ENCODE measurements at regions not wholly inside any gene's neighbourhood (a gene's known extent, or its start where the extent isn't known, plus 50 kb on each side); places are given as distances from the start of the nearest gene placed in this dataset.

DNA sequence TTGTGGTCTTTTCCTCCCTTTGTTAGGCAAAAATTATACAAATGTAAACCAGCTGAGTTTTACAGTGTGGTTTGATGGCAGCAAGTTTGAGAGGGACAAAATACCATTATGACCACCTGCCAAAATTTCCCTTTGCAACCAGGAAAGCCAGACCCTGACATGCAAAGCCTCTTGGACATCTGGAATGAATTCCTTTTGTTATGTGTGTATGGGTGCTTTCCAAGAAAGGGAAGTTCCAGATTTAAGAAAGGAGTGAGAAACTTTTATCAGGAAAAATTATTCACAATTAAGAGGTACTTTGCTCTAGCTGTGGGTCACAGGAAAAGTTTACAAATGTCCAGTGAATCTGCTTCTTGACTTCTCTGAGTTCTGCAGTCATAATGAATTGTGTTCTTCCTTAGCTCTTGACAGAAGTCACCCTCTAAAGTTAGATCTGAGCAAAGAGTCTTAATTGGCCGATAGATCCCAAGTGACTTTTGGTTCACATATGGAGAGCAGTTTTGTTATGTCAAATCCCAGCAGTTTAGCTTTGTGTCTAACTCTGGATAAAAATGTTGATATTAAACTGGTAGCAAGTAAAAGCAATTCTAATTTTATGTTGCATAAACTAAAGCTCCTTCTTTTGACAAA lies 295.9 kb upstream of the ZNF608 start:
- H3K36me3 Mint-ChIP-seq, result no peaks in the 10 kb centered on the region
- H3K9me3 ChIP-seq (ENCODE audit: control insufficient read depth, insufficient read depth, low read length), result no peaks in the 10 kb centered on the region
- intact Hi-C loops (cut with micrococcal nuclease), result no loop called here
- peaks cover 10 to 41% of the 10 kb centered on the region in 2 donors for H3K27me3 Mint-ChIP-seq (ENCODE audit: low read depth in 2 of 2)
- no peak overlapping the region for H3K27ac Mint-ChIP-seq
- H3K36me3 ChIP-seq (ENCODE audit: control insufficient read depth, insufficient read depth, low read length), result no peaks in the 10 kb centered on the region
- no peaks in the 10 kb centered on the region for H3K9me3 Mint-ChIP-seq
- H3K27me3 ChIP-seq (ENCODE audit: control insufficient read depth, insufficient read depth, low read length), result no peaks in the 10 kb centered on the region
- ATAC-seq, result no peak
- H3K4me1 Mint-ChIP-seq, result no peaks in the 10 kb centered on the region
- WGBS (ENCODE audit: insufficient coverage), result 100% methylated on average over 1 of the region's 1 CpG
- no peak overlapping the region for H3K27ac ChIP-seq (ENCODE audit: low read length)
- TF ChIP-seq, protein P1, sequence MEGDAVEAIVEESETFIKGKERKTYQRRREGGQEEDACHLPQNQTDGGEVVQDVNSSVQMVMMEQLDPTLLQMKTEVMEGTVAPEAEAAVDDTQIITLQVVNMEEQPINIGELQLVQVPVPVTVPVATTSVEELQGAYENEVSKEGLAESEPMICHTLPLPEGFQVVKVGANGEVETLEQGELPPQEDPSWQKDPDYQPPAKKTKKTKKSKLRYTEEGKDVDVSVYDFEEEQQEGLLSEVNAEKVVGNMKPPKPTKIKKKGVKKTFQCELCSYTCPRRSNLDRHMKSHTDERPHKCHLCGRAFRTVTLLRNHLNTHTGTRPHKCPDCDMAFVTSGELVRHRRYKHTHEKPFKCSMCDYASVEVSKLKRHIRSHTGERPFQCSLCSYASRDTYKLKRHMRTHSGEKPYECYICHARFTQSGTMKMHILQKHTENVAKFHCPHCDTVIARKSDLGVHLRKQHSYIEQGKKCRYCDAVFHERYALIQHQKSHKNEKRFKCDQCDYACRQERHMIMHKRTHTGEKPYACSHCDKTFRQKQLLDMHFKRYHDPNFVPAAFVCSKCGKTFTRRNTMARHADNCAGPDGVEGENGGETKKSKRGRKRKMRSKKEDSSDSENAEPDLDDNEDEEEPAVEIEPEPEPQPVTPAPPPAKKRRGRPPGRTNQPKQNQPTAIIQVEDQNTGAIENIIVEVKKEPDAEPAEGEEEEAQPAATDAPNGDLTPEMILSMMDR (IDR thresholded peaks at IDR 0.05), result no peak
- no peak for DNase-seq
- H3K4me1 ChIP-seq (ENCODE audit: control insufficient read depth, insufficient read depth, low read length), result no peaks in the 10 kb centered on the region
- no peak overlapping the region for H3K4me3 Mint-ChIP-seq
- H3K4me3 ChIP-seq (ENCODE audit: low read length), result no peak overlapping the region

DNA sequence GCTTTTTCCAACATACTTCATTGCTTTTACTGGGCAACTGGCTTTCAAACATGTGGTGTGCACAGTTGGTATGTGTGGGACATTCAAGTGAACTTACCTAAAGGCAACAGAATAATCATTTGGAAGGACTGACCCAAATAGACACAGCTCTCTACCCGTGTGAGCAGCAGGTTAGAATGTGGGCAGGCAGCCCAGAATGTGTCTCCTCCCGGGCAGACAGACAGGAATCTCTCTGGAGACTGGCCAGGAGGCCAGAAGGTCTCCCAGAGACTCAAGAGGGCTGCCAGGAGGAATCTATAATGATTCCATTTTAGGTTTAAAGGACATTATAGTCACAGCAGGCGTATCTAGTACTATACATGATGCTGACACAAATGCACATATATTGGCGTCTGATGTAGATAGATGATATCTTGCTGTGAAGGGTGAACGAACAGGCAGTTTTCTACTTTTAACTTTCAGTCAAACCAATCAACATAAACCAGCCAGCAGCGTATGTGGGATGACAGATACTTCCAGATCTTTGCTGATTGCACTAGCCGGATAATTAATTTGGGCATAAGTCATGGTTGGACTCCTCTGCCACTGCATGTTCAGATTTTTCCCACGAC lies 297.4 kb upstream of the ZNF608 start:
- Mint-ChIP-seq H3K4me3 (no peak overlapping the region), H3K27ac (no peak overlapping the region), H3K4me1 (no peaks in the 10 kb centered on the region), H3K27me3 (ENCODE audit: low read depth in 2 of 2) (peaks cover 10 to 41% of the 10 kb centered on the region in 2 donors), H3K36me3 (no peaks in the 10 kb centered on the region), H3K9me3 (no peaks in the 10 kb centered on the region)
- Histone ChIP-seq H3K27me3 (ENCODE audit: control insufficient read depth, insufficient read depth, low read length) (no peaks in the 10 kb centered on the region), H3K9me3 (ENCODE audit: control insufficient read depth, insufficient read depth, low read length) (no peaks in the 10 kb centered on the region), H3K4me1 (ENCODE audit: control insufficient read depth, insufficient read depth, low read length) (no peaks in the 10 kb centered on the region), H3K36me3 (ENCODE audit: control insufficient read depth, insufficient read depth, low read length) (no peaks in the 10 kb centered on the region), H3K4me3 (ENCODE audit: low read length) (no peak overlapping the region), H3K27ac (ENCODE audit: low read length) (no peak overlapping the region)
- ATAC-seq, result no peak
- TF ChIP-seq, protein P1 (IDR thresholded peaks at IDR 0.05), result no peak
- intact Hi-C loops (cut with micrococcal nuclease), result no loop called here
- DNase-seq, result no peak
- WGBS (ENCODE audit: insufficient coverage), result 81% methylated on average over 6 of the region's 8 CpGs

DNA sequence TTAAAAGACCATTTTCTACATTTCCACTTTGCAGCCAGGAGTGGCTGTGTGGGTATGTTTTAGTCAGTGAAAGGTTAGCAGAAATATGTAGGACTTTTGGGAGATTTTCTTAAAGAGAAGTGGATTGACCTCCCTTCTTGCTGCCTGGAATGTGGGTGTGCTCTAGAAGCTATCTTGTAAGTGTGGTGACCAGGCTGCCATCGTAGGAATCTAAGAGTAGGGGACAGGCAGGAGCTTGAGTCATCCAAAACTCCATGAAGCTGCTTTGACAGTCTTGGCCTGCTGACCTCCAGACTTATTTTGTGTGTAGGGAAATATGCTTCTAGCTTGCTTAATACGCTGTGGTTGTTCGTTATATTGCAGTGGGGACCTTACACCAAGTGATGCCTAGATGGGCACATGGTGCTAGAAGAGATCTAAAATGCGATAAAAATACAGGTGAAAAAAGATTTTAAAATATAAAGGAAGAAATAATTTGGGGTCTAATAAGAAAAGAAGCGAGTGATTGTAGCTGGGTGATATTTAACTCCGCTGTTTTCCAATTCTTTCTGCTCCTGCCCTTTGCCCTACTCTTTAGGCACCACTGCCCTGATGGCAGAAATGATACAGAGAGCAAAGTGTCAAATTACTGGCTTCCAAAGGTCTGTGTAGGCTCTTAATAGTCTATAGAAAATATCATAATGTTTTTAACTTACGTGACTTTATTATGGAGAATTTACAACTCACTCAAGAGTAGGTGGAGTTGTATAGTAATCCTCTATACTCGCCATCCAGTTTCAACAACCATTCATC lies 298.2 kb upstream of the ZNF608 start:
- no peak for DNase-seq
- Histone ChIP-seq H3K36me3 (ENCODE audit: control insufficient read depth, insufficient read depth, low read length) (no peaks in the 10 kb centered on the region), H3K4me3 (ENCODE audit: low read length) (no peak overlapping the region), H3K9me3 (ENCODE audit: control insufficient read depth, insufficient read depth, low read length) (no peaks in the 10 kb centered on the region), H3K27me3 (ENCODE audit: control insufficient read depth, insufficient read depth, low read length) (no peaks in the 10 kb centered on the region), H3K27ac (ENCODE audit: low read length) (no peak overlapping the region), H3K4me1 (ENCODE audit: control insufficient read depth, insufficient read depth, low read length) (no peaks in the 10 kb centered on the region)
- Mint-ChIP-seq H3K4me1 (no peaks in the 10 kb centered on the region), H3K9me3 (no peaks in the 10 kb centered on the region), H3K27me3 (ENCODE audit: low read depth in 2 of 2) (peaks cover 10 to 41% of the 10 kb centered on the region in 2 donors), H3K36me3 (no peaks in the 10 kb centered on the region), H3K4me3 (no peak overlapping the region), H3K27ac (no peak overlapping the region)
- intact Hi-C loops (cut with micrococcal nuclease), result no loop called here
- ATAC-seq, result no peak
- TF ChIP-seq, protein P1 (IDR thresholded peaks at IDR 0.05), result no peak
- WGBS (ENCODE audit: insufficient coverage), result 91% methylated on average over 5 of the region's 8 CpGs

Measured in natural killer cell (primary cell).